OCI-LY7 (cell line): ENCODE measurements at regions not wholly inside any gene's neighbourhood (a gene's known extent, or its start where the extent isn't known, plus 50 kb on each side); places are given as distances from the start of the nearest gene placed in this dataset.

ENCODE experiments used
- EZH2phosphoT487 ChIP-seq: fragments of 200-600 bp; sonication (generic); IDR thresholded peaks from 2 replicates; pipeline ENCODE4 v1.6.1; 2018; ENCODE audit warnings: low read depth, borderline replicate concordance, mild to moderate bottlenecking, mixed run types, antibody characterized with exemption, low read length, moderate library complexity, mixed read lengths
- TF ChIP-seq, protein P1 (sequence below): fragments of 200-600 bp; sonication (generic); conservative IDR thresholded peaks from 2 replicates; pipeline ENCODE4 v1.5.1; 2014; ENCODE audit warnings: mild to moderate bottlenecking, antibody characterized with exemption, low read length, moderate library complexity, mixed read lengths

GRCh38 chr6:10080561-10080960 lies 334.3 kb downstream of the TFAP2A start:
- TF ChIP-seq, protein P1, sequence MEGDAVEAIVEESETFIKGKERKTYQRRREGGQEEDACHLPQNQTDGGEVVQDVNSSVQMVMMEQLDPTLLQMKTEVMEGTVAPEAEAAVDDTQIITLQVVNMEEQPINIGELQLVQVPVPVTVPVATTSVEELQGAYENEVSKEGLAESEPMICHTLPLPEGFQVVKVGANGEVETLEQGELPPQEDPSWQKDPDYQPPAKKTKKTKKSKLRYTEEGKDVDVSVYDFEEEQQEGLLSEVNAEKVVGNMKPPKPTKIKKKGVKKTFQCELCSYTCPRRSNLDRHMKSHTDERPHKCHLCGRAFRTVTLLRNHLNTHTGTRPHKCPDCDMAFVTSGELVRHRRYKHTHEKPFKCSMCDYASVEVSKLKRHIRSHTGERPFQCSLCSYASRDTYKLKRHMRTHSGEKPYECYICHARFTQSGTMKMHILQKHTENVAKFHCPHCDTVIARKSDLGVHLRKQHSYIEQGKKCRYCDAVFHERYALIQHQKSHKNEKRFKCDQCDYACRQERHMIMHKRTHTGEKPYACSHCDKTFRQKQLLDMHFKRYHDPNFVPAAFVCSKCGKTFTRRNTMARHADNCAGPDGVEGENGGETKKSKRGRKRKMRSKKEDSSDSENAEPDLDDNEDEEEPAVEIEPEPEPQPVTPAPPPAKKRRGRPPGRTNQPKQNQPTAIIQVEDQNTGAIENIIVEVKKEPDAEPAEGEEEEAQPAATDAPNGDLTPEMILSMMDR, result no peak
- no peak for TF ChIP-seq EZH2phosphoT487
